Ishikawa (cell line): ENCODE measurements at regions not wholly inside any gene's neighbourhood (a gene's known extent, or its start where the extent isn't known, plus 50 kb on each side); places are given as distances from the start of the nearest gene placed in this dataset.

ENCODE experiments used
- CEBPB ChIP-seq: IDR thresholded peaks from 2 replicates; pipeline ENCODE4 v1.6.1; 2012
- CREB1 ChIP-seq: IDR thresholded peaks from 2 replicates; pipeline ENCODE4 v1.6.1; 2012; ENCODE audit warnings: low read depth
- EGR1 ChIP-seq: IDR thresholded peaks from 2 replicates; pipeline ENCODE4 v1.6.1; 2012
- EP300 ChIP-seq: IDR thresholded peaks from 2 replicates; pipeline ENCODE4 v1.6.1; 2012; ENCODE audit warnings: borderline replicate concordance
- FOXM1 ChIP-seq: IDR thresholded peaks from 2 replicates; pipeline ENCODE4 v1.6.1; 2012; ENCODE audit warnings: low read depth, borderline replicate concordance
- NFIC ChIP-seq: IDR thresholded peaks from 2 replicates; pipeline ENCODE4 v1.6.1; 2012
- RAD21 ChIP-seq: IDR thresholded peaks from 2 replicates; pipeline ENCODE4 v1.6.1; 2012; ENCODE audit warnings: low read depth
- TAF1 ChIP-seq: IDR thresholded peaks from 2 replicates; pipeline ENCODE4 v1.6.1; 2012; ENCODE audit warnings: low read depth, mild to moderate bottlenecking
- TCF12 ChIP-seq: IDR thresholded peaks from 2 replicates; pipeline ENCODE4 v1.6.1; 2012; ENCODE audit warnings: low read depth
- TEAD4 ChIP-seq: IDR thresholded peaks from 2 replicates; pipeline ENCODE4 v1.6.1; 2012
- YY1 ChIP-seq: IDR thresholded peaks from 2 replicates; pipeline ENCODE4 v1.6.1; 2012; ENCODE audit warnings: low read depth
- ZBTB7A ChIP-seq: IDR thresholded peaks from 2 replicates; pipeline ENCODE4 v1.6.1; 2012; ENCODE audit warnings: low read depth
- TF ChIP-seq, protein P1 (sequence below): IDR thresholded peaks from 2 replicates; pipeline ENCODE4 v1.6.1; 2012
- TF ChIP-seq, protein P2 (sequence below): IDR thresholded peaks from 2 replicates; pipeline ENCODE4 v1.6.1; 2012; ENCODE audit warnings: low read depth, mild to moderate bottlenecking
- TF ChIP-seq, protein P3 (sequence below): IDR thresholded peaks from 2 replicates; pipeline ENCODE4 v1.6.1; 2012

DNA sequence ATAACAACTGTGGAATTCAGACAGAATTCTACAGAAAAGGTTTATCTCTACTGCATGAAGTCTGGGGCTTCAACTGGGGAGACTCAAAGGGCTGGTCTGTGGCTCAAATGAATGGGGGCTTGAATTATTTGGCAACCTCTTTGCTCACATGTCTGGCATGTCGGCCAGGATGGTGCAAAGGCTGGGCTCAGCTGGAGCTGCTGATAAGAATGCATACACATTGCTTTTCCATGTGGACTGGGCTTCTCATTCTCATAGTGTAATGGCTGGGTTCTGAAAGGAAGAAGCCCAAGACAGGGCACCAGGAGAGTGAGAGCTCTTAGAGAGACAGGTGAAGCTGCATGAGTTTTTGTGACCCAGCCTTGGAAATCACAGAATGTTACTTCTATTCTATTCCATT lies 194.3 kb upstream of the SGO1 start:
- TF ChIP-seq EP300, result no peak
- TF ChIP-seq CEBPB, result no peak
- TF ChIP-seq, protein P1, sequence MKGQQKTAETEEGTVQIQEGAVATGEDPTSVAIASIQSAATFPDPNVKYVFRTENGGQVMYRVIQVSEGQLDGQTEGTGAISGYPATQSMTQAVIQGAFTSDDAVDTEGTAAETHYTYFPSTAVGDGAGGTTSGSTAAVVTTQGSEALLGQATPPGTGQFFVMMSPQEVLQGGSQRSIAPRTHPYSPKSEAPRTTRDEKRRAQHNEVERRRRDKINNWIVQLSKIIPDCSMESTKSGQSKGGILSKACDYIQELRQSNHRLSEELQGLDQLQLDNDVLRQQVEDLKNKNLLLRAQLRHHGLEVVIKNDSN, result no peak
- no peak for TF ChIP-seq EGR1

GRCh38 chr3:20378315-20378714 lies 192.3 kb upstream of the SGO1 start:
- TF ChIP-seq TEAD4 (no peak), RAD21 (no peak), EP300 (no peak), TAF1 (no peak), CREB1 (no peak), NFIC (no peak), TCF12 (no peak), YY1 (no peak), ZBTB7A (no peak), CEBPB (no peak), FOXM1 (no peak), EGR1 (no peak)
- TF ChIP-seq, protein P1, result no peak
- TF ChIP-seq, protein P2, sequence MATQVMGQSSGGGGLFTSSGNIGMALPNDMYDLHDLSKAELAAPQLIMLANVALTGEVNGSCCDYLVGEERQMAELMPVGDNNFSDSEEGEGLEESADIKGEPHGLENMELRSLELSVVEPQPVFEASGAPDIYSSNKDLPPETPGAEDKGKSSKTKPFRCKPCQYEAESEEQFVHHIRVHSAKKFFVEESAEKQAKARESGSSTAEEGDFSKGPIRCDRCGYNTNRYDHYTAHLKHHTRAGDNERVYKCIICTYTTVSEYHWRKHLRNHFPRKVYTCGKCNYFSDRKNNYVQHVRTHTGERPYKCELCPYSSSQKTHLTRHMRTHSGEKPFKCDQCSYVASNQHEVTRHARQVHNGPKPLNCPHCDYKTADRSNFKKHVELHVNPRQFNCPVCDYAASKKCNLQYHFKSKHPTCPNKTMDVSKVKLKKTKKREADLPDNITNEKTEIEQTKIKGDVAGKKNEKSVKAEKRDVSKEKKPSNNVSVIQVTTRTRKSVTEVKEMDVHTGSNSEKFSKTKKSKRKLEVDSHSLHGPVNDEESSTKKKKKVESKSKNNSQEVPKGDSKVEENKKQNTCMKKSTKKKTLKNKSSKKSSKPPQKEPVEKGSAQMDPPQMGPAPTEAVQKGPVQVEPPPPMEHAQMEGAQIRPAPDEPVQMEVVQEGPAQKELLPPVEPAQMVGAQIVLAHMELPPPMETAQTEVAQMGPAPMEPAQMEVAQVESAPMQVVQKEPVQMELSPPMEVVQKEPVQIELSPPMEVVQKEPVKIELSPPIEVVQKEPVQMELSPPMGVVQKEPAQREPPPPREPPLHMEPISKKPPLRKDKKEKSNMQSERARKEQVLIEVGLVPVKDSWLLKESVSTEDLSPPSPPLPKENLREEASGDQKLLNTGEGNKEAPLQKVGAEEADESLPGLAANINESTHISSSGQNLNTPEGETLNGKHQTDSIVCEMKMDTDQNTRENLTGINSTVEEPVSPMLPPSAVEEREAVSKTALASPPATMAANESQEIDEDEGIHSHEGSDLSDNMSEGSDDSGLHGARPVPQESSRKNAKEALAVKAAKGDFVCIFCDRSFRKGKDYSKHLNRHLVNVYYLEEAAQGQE, result no peak
- TF ChIP-seq, protein P3, sequence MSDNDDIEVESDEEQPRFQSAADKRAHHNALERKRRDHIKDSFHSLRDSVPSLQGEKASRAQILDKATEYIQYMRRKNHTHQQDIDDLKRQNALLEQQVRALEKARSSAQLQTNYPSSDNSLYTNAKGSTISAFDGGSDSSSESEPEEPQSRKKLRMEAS, result no peak

DNA sequence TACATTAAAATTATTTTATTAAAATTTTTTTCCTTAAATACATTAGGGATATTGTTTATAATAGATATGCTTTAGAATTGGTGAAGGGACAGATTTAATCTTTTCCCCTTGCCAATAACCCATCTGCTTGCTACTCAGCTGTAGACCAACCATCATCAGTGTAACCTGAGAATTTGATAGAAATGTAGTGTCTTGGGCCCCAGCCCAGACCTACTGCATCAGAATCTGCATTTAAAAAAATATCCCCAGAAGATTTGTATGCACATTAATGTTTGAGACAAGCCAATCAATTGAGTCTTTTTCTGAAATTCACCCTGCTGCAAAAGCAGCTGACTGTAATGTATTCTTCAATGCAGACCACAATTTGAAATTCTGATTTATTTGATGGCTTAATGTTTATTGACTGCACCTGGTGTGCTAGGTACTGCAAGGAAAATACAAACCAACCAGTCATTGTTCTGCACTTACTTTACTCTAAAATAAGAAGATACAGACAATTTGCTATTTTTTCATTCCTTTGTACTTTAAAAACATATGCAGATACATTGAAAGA lies 190.7 kb upstream of the SGO1 start:
- TF ChIP-seq, protein P2, result no peak
- TF ChIP-seq, protein P1, result no peak
- TF ChIP-seq NFIC, result no peak
- TF ChIP-seq, protein P3, result no peak
- no peak for TF ChIP-seq FOXM1
- TF ChIP-seq TAF1, result no peak
- no peak for TF ChIP-seq EP300
- no peak for TF ChIP-seq ZBTB7A

GRCh38 chr3:20375302-20375701 lies 189.3 kb upstream of the SGO1 start:
- TF ChIP-seq, protein P1, result no peak
- no peak for TF ChIP-seq ZBTB7A

GRCh38 chr3:20361000-20361399 lies 175.0 kb upstream of the SGO1 start:
- no peak for TF ChIP-seq TEAD4
- TF ChIP-seq, protein P3, result no peak
- TF ChIP-seq NFIC, result no peak
- TF ChIP-seq, protein P1, result no peak
- TF ChIP-seq CEBPB, result no peak
- TF ChIP-seq EGR1, result no peak
- TF ChIP-seq CREB1, result no peak
- TF ChIP-seq RAD21, result no peak
- no peak for TF ChIP-seq TAF1
- no peak for TF ChIP-seq FOXM1
- TF ChIP-seq, protein P2, result no peak
- TF ChIP-seq YY1, result no peak
- no peak for TF ChIP-seq TCF12
- no peak for TF ChIP-seq ZBTB7A
- no peak for TF ChIP-seq EP300
